Neural cell (in vitro differentiated cells): ENCODE measurements at regions not wholly inside any gene's neighbourhood (a gene's known extent, or its start where the extent isn't known, plus 50 kb on each side); places are given as distances from the start of the nearest gene placed in this dataset.

Source experiments
- H2AFZ ChIP-seq: fragments of 200-600, 300-800 bp; sonication (generic), shearing (Covaris generic); 2 replicates; pipeline ENCODE4 v1.6.0; 2014; ENCODE audit warnings: low read depth, mild to moderate bottlenecking, antibody characterized with exemption, low read length, moderate library complexity
- H3F3A ChIP-seq: fragments of 200-600 bp; shearing (Covaris generic); 2 replicates; pipeline ENCODE4 v1.6.1; 2016; ENCODE audit warnings: mild to moderate bottlenecking, moderate library complexity, mixed read lengths, antibody characterized with exemption, low read length; ENCODE audit not compliant: insufficient read depth, poor library complexity, severe bottlenecking
- H3K27ac ChIP-seq: fragments of 200-600, 300-800 bp; sonication (generic), shearing (Covaris generic); 2 replicates; pipeline ENCODE4 v1.5.1; 2014; ENCODE audit warnings: mild to moderate bottlenecking, low read length, moderate library complexity
- H3K27me3 ChIP-seq: fragments of 300-800, 200-600 bp; sonication (generic), shearing (Covaris generic); 2 replicates; pipeline ENCODE4 v1.6.0; 2014; ENCODE audit warnings: mild to moderate bottlenecking, low read depth, low read length, moderate library complexity; ENCODE audit not compliant: insufficient read depth
- H3K36me3 ChIP-seq: fragments of 300-800, 200-600 bp; sonication (generic), shearing (Covaris generic); 2 replicates; pipeline ENCODE4 v1.5.1; 2014; ENCODE audit warnings: mild to moderate bottlenecking, antibody characterized with exemption, low read length, moderate library complexity; ENCODE audit not compliant: insufficient read depth
- H3K4me2 ChIP-seq: fragments of 300-800, 200-600 bp; sonication (generic), shearing (Covaris generic); 2 replicates; pipeline ENCODE4 v1.6.0; 2014; ENCODE audit warnings: mild to moderate bottlenecking, low read length
- H3K4me3 ChIP-seq: fragments of 300-800, 200-600 bp; sonication (generic), shearing (Covaris generic); 2 replicates; pipeline ENCODE4 v1.5.1; 2014; ENCODE audit warnings: mild to moderate bottlenecking, low read length, moderate library complexity
- H3K79me2 ChIP-seq: fragments of 200-600 bp; shearing (Covaris generic); replicated peaks from 2 replicates; pipeline ENCODE4 v1.6.0; 2014; ENCODE audit warnings: mild to moderate bottlenecking, low read length, moderate library complexity; ENCODE audit not compliant: insufficient read depth
- H3K9ac ChIP-seq: fragments of 300-800, 200-600 bp; sonication (generic), shearing (Covaris generic); 2 replicates; pipeline ENCODE4 v1.6.1; 2016; ENCODE audit warnings: mild to moderate bottlenecking, low read length, mixed read lengths
- H3K9me2 ChIP-seq: fragments of 200-600 bp; shearing (Covaris generic); 2 replicates; pipeline ENCODE4 v1.6.1; 2016; ENCODE audit warnings: mild to moderate bottlenecking, low read length, mixed read lengths; ENCODE audit not compliant: insufficient read depth
- H3K9me3 ChIP-seq: fragments of 200-600, 300-800 bp; sonication (generic), shearing (Covaris generic); 2 replicates; pipeline ENCODE4 v1.6.1; 2016; ENCODE audit warnings: mild to moderate bottlenecking, mixed run types, low read length, moderate library complexity, mixed read lengths
- H4K20me1 ChIP-seq: fragments of 200-600 bp; shearing (Covaris generic); 2 replicates; pipeline ENCODE4 v1.6.1; 2016; ENCODE audit warnings: mild to moderate bottlenecking, mixed run types; ENCODE audit not compliant: insufficient read depth
- CTCF ChIP-seq: fragments of 450-650 bp; IDR thresholded peaks from 2 replicates; pipeline ENCODE4 v1.5.1; 2014; ENCODE audit warnings: antibody characterized with exemption, mild to moderate bottlenecking, moderate library complexity; ENCODE audit not compliant: poor library complexity, severe bottlenecking
- EP300 ChIP-seq: fragments of 450-650 bp; conservative IDR thresholded peaks from 2 replicates; pipeline ENCODE4 v1.6.1; 2014; ENCODE audit warnings: antibody characterized with exemption, mild to moderate bottlenecking, moderate library complexity; ENCODE audit not compliant: poor library complexity, severe bottlenecking
- EZH2 ChIP-seq: fragments of 200-600, 300-800 bp; shearing (Covaris generic), sonication (generic); IDR thresholded peaks from 2 replicates; pipeline ENCODE4 v1.6.1; 2014; ENCODE audit warnings: antibody characterized with exemption, low read length, borderline replicate concordance, mild to moderate bottlenecking; ENCODE audit not compliant: insufficient read depth, poor library complexity, severe bottlenecking
- MXI1 ChIP-seq: fragments of 450-650 bp; conservative IDR thresholded peaks from 2 replicates; pipeline ENCODE4 v1.6.1; 2014; ENCODE audit warnings: antibody characterized with exemption, mild to moderate bottlenecking; ENCODE audit not compliant: poor library complexity, severe bottlenecking
- POLR2AphosphoS5 ChIP-seq: IDR thresholded peaks from 2 replicates; pipeline ENCODE4 v1.6.1; 2012
- RAD21 ChIP-seq: fragments of 450-650 bp; conservative IDR thresholded peaks from 2 replicates; pipeline ENCODE4 v1.6.1; 2014; ENCODE audit warnings: antibody characterized with exemption, mild to moderate bottlenecking, moderate library complexity
- REST ChIP-seq: IDR thresholded peaks from 2 replicates; pipeline ENCODE4 v1.6.1; 2012; ENCODE audit warnings: borderline replicate concordance
- SMC3 ChIP-seq: fragments of 450-650 bp; conservative IDR thresholded peaks from 2 replicates; pipeline ENCODE4 v1.6.1; 2014; ENCODE audit warnings: antibody characterized with exemption, mild to moderate bottlenecking, moderate library complexity; ENCODE audit not compliant: poor library complexity
- TAF1 ChIP-seq: IDR thresholded peaks from 2 replicates; pipeline ENCODE4 v1.6.1; 2012; ENCODE audit warnings: low read depth

GRCh38 chr13:91166714-91167511 is 180.6 kb upstream of the MIR17HG start:
- Histone ChIP-seq H3K27ac (no peak overlapping the region), H2AFZ (no peak overlapping the region), H3K4me2 (no peak overlapping the region), H3K9ac (no peak overlapping the region), H3K79me2 (no peaks in the 10 kb centered on the region), H3K36me3 (no peaks in the 10 kb centered on the region), H3F3A (no peaks in the 10 kb centered on the region), H3K9me3 (no peaks in the 10 kb centered on the region), H3K9me2 (no peaks in the 10 kb centered on the region), H4K20me1 (no peaks in the 10 kb centered on the region), H3K4me3 (no peak overlapping the region), H3K27me3 (no peaks in the 10 kb centered on the region)
- TF ChIP-seq MXI1: no peak

- no peak overlapping the region for H3K4me3 ChIP-seq
- H3K4me2 ChIP-seq: no peak overlapping the region
- H3K36me3 ChIP-seq: no peaks in the 10 kb centered on the region
- no peaks in the 10 kb centered on the region for H3K79me2 ChIP-seq
- no peaks in the 10 kb centered on the region for H4K20me1 ChIP-seq
- H3K9me3 ChIP-seq: no peaks in the 10 kb centered on the region
- H3K9me2 ChIP-seq: no peaks in the 10 kb centered on the region
- H2AFZ ChIP-seq: no peak overlapping the region
- no peaks in the 10 kb centered on the region for H3F3A ChIP-seq
- no peak overlapping the region for H3K27ac ChIP-seq
- H3K27me3 ChIP-seq: no peaks in the 10 kb centered on the region
- no peak for TF ChIP-seq MXI1
- H3K9ac ChIP-seq: no peak overlapping the region
Measured at GRCh38 chr13:91167706-91168385, 179.6 kb upstream of the MIR17HG start.

GRCh38 chr13:91168386-91168711 is 179.1 kb upstream of the MIR17HG start:
- no peaks in the 10 kb centered on the region for H3K27me3 ChIP-seq
- H3K9me2 ChIP-seq: no peaks in the 10 kb centered on the region
- TF ChIP-seq TAF1 (no peak), REST (no peak), POLR2AphosphoS5 (no peak), RAD21 (no peak), MXI1 (no peak), CTCF (no peak), EP300 (no peak), EZH2 (no peak), SMC3 (no peak)
- H3K79me2 ChIP-seq: no peaks in the 10 kb centered on the region
- no peaks in the 10 kb centered on the region for H3K9me3 ChIP-seq
- H3K27ac ChIP-seq: no peak overlapping the region
- no peak overlapping the region for H2AFZ ChIP-seq
- no peaks in the 10 kb centered on the region for H4K20me1 ChIP-seq
- H3K36me3 ChIP-seq: no peaks in the 10 kb centered on the region
- no peaks in the 10 kb centered on the region for H3F3A ChIP-seq
- H3K4me2 ChIP-seq: no peak overlapping the region
- no peak overlapping the region for H3K9ac ChIP-seq
- H3K4me3 ChIP-seq: no peak overlapping the region
